Heart left ventricle (tissue), 13 donors: ENCODE measurements at regions not wholly inside any gene's neighbourhood (a gene's known extent, or its start where the extent isn't known, plus 50 kb on each side); places are given as distances from the start of the nearest gene placed in this dataset.

Experiments
- POLR2A ChIP-seq, 2 donors: fragments of 450-650 bp; IDR thresholded peaks; one replicate each; pipeline ENCODE4 v1.6.1; 2017; ENCODE audit warnings: antibody characterized with exemption in 2 of 2, mild to moderate bottlenecking in 2 of 2, moderate library complexity in 2 of 2
- TF ChIP-seq, protein P1 (sequence below), 12 donors: fragments of 200-600 bp; sonication (generic) in 4 of 12; IDR thresholded peaks; one replicate each; pipeline versions ENCODE4 v1.5.0 to v1.8.0; 2018 to 2022; ENCODE audit warnings: antibody characterized with exemption in 12 of 12, mild to moderate bottlenecking in 5 of 12
- donor health status: ischemic (EF 13 %, LVEDD 7.1; RV severe dilation, severe dysfunction).
- donor health status: DM: no; HTN: yes; CAD: no.
- donor health status: DM: no; HTN: no; CAD: no.
- donor health status: ischemic (EF 25% LVEDD 6.9; RV normal size, moderate dysfunction).
- donor health status: ischemic (EF 25% LVEDD 5.7; RV mildly dilated, moderate dysfunction).
- donor health status: ischemic (EF 35%, LVEDD 5.7; RV mildly dilated, moderate dysfunction).
- donor health status: nonischemic (EF 11% LVEDD 7.7; RV severe dilation, severe dysfunction).
- donor health status: DM: yes; HTN: yes; CAD: no.
- donor health status: PGD.
- donor health status: ischemic (EF 29% LVEDD 5.4; RV normal size, mild dysfunction).
- donor health status: nonischemic (EF 23%, LVEDD 6.1; RV moderate dilation, normal function).

DNA sequence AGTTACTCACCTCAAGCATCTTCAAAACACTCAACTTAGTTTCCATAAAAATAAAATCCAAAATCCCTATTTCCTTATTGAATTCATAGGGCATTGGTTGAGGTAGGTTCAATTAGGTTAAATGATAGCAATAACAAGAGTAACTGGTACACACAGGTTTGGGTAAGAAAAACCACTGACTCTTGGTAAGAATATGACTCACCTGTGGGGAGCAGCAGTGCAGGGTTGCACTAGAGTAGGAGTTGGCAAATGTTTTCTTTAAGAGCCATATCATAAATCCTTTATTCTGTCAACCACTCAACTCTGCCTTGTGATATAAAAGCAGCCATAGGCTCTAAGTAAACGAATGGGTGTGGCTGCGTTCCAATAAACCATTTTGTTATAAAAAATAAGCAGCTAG is 71.4 kb upstream of the CDH20 start:
- TF ChIP-seq, protein P1, sequence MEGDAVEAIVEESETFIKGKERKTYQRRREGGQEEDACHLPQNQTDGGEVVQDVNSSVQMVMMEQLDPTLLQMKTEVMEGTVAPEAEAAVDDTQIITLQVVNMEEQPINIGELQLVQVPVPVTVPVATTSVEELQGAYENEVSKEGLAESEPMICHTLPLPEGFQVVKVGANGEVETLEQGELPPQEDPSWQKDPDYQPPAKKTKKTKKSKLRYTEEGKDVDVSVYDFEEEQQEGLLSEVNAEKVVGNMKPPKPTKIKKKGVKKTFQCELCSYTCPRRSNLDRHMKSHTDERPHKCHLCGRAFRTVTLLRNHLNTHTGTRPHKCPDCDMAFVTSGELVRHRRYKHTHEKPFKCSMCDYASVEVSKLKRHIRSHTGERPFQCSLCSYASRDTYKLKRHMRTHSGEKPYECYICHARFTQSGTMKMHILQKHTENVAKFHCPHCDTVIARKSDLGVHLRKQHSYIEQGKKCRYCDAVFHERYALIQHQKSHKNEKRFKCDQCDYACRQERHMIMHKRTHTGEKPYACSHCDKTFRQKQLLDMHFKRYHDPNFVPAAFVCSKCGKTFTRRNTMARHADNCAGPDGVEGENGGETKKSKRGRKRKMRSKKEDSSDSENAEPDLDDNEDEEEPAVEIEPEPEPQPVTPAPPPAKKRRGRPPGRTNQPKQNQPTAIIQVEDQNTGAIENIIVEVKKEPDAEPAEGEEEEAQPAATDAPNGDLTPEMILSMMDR (IDR thresholded peaks at IDR 0.05), result no peak
- TF ChIP-seq POLR2A (IDR thresholded peaks at IDR 0.05), result no peak
